H1 (cell line): ENCODE measurements at regions not wholly inside any gene's neighbourhood (a gene's known extent, or its start where the extent isn't known, plus 50 kb on each side); places are given as distances from the start of the nearest gene placed in this dataset.

Experiments used
- CHD7 ChIP-seq: fragments of 300-600 bp; sonication (generic); IDR thresholded peaks from 2 replicates; pipeline ENCODE4 v1.7.1; 2012; ENCODE audit warnings: low read length, moderate library complexity, mild to moderate bottlenecking, inconsistent platforms; ENCODE audit not compliant: insufficient replicate concordance

DNA sequence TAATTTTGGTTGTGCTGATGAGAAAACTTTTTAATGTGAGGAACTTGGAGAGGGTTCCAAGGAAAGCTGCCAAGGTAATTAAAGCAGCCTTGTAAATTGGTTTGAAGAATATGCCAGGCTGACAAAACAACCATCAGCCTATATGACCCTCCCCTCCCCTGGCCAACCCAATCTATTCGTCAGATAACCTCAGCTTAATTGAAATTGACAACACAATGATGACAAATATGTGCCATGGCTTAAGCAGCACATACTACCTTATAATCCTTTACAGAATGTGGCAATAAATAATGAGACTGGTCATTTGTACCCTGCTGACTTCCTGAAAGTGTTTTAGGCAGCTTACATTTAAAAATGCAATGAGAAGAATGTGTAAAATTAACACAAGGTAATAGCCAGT, 118.2 kb downstream of the EFHB start (continued):
- TF ChIP-seq CHD7 = no peak
